ENCODE measurements at regions not wholly inside any gene's neighbourhood (a gene's known extent, or its start where the extent isn't known, plus 50 kb on each side); places are given as distances from the start of the nearest gene placed in this dataset.

DNA sequence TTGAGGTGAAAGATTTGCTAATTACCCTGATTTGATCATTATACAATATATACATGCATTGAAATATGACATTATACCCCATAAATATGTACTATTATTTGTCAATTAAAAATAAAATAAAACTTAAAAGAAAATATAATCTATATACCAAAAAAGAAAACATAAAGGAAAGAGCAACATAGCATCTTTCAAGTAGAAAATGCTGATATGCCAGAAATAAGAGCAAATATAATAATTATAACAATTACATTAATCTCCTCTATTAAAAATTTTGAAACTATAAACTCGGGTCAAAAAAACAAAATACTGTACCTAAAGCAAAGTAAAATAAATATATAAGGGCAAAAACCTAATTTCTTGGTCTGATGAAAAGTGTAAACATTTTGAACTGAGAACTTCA lies 209.3 kb upstream of the PDE1C start:
- DNase-seq (ENCODE audit: low read depth), result no peak
- no peak overlapping the region for H3K4me3 ChIP-seq (ENCODE audit: low read depth, low read length)
- TF ChIP-seq, protein P1, sequence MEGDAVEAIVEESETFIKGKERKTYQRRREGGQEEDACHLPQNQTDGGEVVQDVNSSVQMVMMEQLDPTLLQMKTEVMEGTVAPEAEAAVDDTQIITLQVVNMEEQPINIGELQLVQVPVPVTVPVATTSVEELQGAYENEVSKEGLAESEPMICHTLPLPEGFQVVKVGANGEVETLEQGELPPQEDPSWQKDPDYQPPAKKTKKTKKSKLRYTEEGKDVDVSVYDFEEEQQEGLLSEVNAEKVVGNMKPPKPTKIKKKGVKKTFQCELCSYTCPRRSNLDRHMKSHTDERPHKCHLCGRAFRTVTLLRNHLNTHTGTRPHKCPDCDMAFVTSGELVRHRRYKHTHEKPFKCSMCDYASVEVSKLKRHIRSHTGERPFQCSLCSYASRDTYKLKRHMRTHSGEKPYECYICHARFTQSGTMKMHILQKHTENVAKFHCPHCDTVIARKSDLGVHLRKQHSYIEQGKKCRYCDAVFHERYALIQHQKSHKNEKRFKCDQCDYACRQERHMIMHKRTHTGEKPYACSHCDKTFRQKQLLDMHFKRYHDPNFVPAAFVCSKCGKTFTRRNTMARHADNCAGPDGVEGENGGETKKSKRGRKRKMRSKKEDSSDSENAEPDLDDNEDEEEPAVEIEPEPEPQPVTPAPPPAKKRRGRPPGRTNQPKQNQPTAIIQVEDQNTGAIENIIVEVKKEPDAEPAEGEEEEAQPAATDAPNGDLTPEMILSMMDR (IDR thresholded peaks at IDR 0.05; ENCODE audit: control insufficient read depth, extremely low read depth, insufficient read depth), result no peak

DNA sequence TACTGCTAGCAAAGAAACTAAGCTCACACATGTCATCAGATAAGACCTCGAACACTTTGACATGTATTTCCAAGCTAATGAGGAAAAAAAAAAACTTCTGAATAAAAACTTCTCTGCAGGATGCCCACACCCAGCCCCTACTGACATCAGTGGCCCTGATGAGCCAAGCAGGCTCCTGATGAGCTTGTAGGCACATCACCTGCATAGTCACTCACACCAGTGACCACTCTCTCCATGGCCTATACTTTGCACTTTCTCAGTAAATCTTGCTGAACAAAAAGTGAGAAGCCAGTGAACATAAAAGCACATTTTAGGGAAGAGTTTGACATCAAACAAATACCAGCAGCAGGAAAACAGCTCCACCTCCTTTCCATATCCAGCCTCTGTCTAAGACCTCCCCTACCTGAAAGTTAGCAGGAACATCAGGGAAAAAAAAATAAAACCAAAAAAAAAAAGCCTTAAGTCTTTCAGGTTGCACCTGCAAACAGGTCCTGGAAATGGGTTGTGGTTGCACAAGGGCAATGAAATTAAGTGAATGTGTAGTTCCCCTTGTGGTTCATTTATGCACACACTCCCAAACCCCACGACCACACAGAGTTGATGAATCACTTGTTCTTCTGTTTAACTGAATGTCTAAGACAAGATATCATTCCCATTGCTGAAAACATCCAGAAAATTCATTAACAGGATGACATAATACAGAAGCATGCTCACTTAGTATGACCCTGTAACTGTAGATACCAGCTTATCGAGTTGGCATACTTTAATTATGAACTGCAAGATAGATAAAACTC lies 205.2 kb upstream of the PDE1C start:
- TF ChIP-seq, protein P1 (IDR thresholded peaks at IDR 0.05; ENCODE audit: control insufficient read depth, extremely low read depth, insufficient read depth), result no peak
- H3K4me3 ChIP-seq (ENCODE audit: low read depth, low read length), result no peak overlapping the region
- DNase-seq (ENCODE audit: low read depth), result no peak

DNA sequence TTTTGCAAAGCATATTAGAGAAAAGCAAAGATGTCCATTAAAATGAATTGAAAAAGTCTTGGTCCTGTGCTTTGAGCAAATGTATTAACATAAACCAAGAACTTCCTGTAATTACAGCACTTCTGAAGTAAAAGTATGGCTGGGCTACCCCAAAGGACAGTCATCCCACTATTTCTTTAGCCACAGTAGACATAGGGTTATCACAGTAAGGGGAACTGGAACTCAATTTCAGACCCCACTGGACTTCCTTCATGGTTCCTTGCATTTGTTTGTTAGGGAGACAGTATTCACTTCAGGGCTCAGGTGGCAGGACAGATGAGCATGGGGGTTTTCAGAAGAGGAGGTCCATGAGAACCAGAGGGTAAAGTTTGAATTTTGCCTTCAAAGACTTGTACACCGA lies 203.1 kb upstream of the PDE1C start:
- TF ChIP-seq, protein P1 (IDR thresholded peaks at IDR 0.05; ENCODE audit: control insufficient read depth, extremely low read depth, insufficient read depth), result no peak
- DNase-seq (ENCODE audit: low read depth), result no peak

DNA sequence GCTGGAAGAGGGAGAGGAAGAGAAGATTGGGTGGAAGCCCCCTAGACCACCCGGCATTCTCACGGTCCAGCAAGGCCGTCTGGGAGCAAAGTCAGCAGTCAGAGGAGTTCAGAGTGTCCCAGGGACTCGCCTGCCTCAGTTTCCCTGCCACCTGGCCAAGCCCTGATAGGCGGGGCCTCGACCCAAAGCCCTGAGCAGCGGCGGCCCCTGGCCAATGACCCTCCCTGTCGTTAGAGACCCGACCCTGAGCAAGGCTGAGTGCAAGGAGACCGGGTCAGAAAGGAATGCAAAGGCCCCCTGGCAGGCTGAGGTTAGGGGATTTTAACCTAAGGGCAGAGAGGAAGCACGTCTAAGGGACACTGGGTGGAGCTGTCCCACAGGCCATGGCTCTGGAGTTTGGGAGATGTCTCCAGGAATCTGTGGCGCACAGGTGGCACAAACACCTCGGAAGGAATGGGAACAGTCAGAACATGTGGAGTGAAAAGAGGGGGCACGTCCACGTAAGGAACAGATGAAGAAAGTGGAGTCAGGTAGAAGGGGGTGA lies 196.8 kb upstream of the PDE1C start:
- no peak overlapping the region for H3K4me3 ChIP-seq (ENCODE audit: low read depth, low read length)
- no peak for DNase-seq (ENCODE audit: low read depth)
- TF ChIP-seq, protein P1 (IDR thresholded peaks at IDR 0.05; ENCODE audit: control insufficient read depth, extremely low read depth, insufficient read depth), result no peak

More for the DNA sequence above, 203.1 kb upstream of the PDE1C start:
- no peak overlapping the region for H3K4me3 ChIP-seq (ENCODE audit: low read depth, low read length)

DNA sequence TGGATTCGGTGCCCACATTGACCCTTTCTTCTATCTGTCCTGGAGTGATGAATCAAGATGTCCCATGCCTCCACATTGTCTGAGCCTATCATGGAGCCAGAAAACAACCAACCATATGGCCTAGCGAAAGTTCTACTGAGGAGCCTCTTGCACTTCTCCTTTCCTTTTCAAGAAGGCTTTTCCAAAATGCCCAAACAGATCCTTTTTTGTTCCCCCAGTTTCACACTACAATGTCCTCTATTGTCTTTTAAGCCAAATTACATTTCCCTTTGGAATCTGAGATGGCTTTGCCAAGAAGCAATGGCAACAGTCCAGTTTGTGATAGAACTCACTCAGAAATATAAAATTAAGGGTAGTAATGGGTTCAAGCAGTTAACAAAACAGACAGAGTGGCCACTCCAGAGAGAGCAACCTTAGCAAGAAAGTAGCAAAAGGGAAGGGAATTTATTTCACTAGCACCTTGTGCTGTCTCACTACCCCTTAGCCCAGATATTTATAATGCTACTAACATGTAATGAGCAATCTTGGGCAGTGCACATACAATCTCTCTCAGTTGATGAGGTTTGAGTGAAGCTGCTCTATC lies 194.6 kb upstream of the PDE1C start:
- no peak for DNase-seq (ENCODE audit: low read depth)
- H3K4me3 ChIP-seq (ENCODE audit: low read depth, low read length), result no peak overlapping the region
- TF ChIP-seq, protein P1 (IDR thresholded peaks at IDR 0.05; ENCODE audit: control insufficient read depth, extremely low read depth, insufficient read depth), result no peak

DNA sequence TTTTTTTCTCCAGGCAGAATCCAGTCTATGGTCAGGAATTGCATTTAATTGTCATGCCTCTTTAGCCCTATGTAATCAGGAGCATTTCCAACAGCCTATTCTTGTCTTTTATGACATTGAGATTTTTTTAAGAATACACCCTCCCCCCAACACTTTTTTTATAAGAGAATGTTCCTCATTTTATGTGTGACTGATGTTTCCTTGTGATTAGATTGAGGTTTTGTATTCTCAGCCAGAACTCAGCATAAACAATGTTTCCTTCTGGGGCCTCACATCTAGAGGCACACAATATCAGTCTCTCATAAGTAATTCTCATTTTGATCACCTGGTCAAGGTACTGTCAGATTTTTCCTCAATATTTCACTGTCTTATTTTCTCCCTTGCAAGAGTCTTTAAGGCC lies 193.4 kb upstream of the PDE1C start:
- TF ChIP-seq, protein P1 (IDR thresholded peaks at IDR 0.05; ENCODE audit: control insufficient read depth, extremely low read depth, insufficient read depth), result no peak
- no peak overlapping the region for H3K4me3 ChIP-seq (ENCODE audit: low read depth, low read length)
- no peak for DNase-seq (ENCODE audit: low read depth)
